ENCODE measurements at regions not wholly inside any gene's neighbourhood (a gene's known extent, or its start where the extent isn't known, plus 50 kb on each side); places are given as distances from the start of the nearest gene placed in this dataset.

DNA sequence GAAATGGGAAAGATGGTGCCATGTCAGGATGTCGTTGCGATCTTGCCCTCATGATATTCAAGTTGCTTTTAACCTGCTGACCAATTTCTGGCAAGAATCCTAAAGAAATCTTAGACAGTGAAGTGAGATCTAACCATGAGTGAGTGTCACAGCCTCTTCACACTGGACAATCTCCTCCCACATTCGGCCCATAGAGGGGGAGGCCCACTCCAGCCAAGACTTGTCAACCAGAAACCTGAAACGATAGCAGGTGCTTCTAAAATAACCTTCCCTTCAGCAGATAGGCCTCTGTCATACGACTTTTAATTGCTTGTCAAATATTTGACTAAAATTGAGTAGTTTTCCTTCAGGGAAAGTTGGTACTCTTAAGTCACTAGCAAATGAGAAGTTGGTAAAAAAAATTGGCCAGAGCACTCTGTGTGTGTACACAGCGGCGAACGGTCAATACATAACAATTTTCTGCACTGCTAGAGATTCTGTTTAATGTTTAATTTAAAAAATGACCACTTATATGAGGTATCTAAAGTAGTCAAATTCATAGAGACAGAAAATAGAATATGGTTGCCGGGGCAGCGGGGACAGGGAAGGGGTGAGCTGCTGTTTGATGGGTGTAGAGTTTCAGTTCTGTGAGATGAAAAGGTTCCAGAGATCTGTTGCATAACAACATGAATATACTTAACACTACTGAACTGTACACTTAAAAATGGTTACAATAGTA, 110.2 kb downstream of the VAPA start:
- no peak for TF ChIP-seq CTCF (IDR thresholded peaks at IDR 0.05)
- TF ChIP-seq POLR2A (IDR thresholded peaks at IDR 0.05): no peak
- TF ChIP-seq POLR2AphosphoS5 (IDR thresholded peaks at IDR 0.05): no peak

All from prostate gland (tissue), 2 donors.